HG02588 (cell line): ENCODE measurements at regions not wholly inside any gene's neighbourhood (a gene's known extent, or its start where the extent isn't known, plus 50 kb on each side); places are given as distances from the start of the nearest gene placed in this dataset.

Experiments used
- ATAC-seq: cut with Tn5 transposase; IDR thresholded peaks from one replicate; pipeline ENCODE4 v1.9.1; 2021; ENCODE audit warnings: mild to moderate bottlenecking, moderate library complexity; ENCODE audit not compliant: unreplicated experiment

DNA sequence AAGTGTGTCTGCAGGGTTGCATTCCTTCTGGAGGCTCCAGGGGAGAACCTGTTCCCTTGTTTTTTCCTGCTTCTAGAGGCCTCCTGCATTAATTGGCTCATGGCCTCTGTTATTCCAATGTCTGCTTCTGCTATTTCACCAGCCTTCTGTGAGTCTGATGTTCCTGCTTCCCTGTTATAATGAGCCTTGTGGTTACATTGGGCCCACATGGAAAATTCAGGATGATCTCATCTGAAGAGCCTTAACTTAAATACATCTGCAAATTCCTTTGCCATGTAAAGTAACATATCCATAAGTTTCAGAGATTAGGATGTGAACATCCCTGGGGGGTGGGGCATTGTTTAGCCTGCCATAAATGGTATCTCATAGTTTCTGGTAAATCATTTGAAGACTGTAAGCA is 181.1 kb downstream of the RWDD3 start:
- ATAC-seq: no peak

GRCh38 chr1:95426772-95427171 is 192.8 kb downstream of the RWDD3 start:
- no peak for ATAC-seq

GRCh38 chr1:95427525-95427924 is 193.5 kb downstream of the RWDD3 start:
- ATAC-seq: no peak

- ATAC-seq: no peak
These were observed 197.2 kb downstream of the RWDD3 start for GRCh38 chr1:95431235-95431634.

- ATAC-seq: no peak
These were observed 201.6 kb downstream of the RWDD3 start for GRCh38 chr1:95435611-95436010.

- ATAC-seq: no peak
These were observed 203.0 kb downstream of the RWDD3 start for GRCh38 chr1:95437011-95437410.

GRCh38 chr1:95437781-95438180 is 203.8 kb downstream of the RWDD3 start:
- no peak for ATAC-seq

- ATAC-seq: no peak
These were observed 204.4 kb downstream of the RWDD3 start for GRCh38 chr1:95438218-95438948.

GRCh38 chr1:95440511-95440910 is 206.5 kb downstream of the RWDD3 start:
- ATAC-seq: no peak

DNA sequence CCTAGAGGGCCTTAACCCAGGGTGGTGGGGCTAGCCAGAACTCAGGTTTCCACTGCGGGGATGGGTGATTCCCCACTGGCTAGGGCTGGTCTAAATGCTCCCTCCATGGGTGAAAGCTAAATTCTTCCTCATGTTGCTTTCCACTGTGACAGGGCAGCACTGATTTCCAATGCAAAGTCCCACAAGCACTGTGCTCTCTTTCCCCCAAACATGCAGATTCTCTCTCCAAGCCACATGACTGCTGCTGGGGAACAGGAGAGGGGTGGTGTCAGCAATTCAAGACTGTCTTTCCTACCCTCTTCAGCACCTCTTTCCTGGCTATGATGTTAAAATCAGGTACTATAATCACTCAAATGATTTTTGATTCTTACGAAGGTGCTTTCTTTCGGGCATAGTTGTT is 215.5 kb downstream of the RWDD3 start:
- ATAC-seq: no peak

DNA sequence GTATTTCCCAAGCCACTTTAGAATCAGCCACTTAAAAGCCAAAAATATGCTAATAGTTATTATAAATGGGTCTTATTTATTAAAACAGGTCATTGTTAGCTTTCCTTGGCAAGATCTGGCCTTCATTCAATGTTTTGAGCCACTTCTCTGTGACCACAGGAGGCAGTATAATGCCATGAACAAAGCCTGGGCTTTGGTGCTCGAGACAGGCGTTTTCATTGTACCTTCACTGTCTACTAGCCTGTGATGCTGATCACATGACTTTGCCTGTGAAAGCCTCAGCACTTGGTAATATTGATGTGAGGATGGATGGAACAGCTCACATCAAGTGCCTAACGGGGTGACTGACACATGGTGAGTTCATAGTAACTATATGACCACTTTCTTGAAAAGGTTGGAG is 217.0 kb downstream of the RWDD3 start:
- ATAC-seq: no peak

DNA sequence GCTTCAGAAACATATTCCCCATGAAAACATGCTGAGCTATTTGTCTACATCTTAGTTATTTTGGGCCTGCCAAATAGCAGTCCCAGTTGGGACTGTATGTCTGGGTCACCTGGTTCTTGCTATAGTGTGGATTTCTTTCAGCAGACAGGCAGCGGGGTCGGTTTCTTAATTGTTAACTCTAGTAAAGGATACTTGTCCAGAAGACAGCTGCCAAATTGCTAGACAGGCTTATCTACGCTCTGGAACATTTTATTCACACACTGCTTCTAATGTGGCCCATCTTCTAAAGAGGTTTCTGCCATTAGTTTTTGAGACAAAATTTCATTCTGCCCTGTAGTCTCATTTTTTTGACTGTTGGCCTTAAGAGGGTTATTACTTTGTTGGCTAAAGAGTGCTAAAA is 217.9 kb downstream of the RWDD3 start:
- ATAC-seq: no peak

DNA sequence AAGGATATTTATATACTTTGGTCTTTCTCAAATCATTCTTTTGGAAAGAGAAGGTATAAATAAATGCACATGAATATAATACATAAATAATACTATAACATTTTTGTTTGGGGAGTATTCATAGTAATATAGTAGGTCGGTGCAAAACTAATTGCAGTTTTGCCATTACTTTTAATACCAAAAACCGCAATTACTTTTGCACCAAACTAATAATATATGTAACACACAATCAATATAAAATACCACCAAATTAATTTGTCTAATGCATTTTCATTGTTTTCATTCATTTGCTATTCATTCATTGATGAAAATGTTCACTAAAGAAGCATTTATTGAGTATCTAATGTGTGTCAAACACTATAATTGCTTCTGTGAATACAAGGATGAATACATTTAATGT is 219.0 kb downstream of the RWDD3 start:
- no peak for ATAC-seq

- ATAC-seq: no peak
These were observed 233.0 kb downstream of the RWDD3 start for GRCh38 chr1:95467036-95467435.

GRCh38 chr1:95475686-95476457 is 241.9 kb downstream of the RWDD3 start:
- ATAC-seq: no peak

DNA sequence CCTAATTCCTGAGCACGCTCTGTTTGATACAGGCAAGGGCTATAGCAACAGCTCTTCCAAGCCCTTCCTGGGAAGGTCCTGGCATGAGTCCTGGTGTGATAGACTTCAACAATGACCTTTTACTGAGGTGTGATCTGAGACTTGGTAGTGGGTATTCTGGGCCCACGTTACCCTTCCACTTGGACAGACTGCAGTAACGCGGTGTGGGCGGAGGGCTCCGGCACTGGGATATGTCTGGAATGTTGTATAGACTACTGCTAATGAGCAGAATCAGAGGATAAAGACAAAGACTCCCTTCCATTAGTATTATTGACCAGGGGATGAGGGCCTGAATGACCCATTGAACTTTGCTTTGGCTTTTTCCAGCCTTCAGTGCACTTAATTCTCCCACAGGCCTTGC is 262.3 kb downstream of the RWDD3 start:
- no peak for ATAC-seq

DNA sequence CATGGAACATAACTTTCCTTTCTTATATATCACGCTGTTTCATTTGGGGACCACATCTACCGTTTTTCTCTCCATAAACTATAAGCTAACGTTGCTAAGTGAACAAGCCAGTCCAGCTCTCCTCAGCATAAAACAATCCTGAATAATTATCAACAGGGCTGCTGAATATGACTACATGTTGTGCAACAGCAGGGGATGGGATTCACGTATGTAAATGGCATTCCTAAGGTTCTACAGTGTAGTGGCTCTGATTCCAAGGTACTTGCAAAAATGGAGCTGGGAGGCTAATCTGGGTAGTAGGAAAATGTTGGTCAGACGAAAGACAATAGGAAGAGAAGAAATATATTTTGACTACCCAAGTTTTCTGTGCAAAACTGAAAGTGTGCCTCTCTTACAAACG is 262.8 kb downstream of the RWDD3 start:
- no peak for ATAC-seq

- ATAC-seq: no peak
These were observed 263.6 kb downstream of the RWDD3 start for GRCh38 chr1:95497566-95497965.

GRCh38 chr1:95503278-95504030 is 269.4 kb downstream of the RWDD3 start:
- ATAC-seq: no peak

DNA sequence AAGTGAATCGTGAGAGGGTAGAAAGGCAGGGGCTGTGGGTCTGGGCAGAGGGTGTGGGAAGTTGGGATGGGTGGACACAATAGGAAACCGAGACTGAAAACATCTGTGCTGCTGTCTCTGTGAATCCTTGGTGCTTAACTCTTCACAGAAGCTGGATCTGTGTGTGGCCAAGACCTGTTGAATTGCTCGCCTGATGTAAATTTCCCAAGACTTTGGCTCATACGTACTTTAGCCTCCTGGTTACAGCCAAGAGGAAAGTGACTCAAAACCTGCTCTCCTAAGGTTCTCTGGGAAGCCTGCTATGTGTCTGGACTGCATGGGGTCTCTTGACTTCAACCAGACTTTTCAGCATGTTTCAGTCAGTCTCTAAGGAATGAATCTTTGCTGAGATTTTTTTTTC is 270.3 kb downstream of the RWDD3 start:
- ATAC-seq: no peak

DNA sequence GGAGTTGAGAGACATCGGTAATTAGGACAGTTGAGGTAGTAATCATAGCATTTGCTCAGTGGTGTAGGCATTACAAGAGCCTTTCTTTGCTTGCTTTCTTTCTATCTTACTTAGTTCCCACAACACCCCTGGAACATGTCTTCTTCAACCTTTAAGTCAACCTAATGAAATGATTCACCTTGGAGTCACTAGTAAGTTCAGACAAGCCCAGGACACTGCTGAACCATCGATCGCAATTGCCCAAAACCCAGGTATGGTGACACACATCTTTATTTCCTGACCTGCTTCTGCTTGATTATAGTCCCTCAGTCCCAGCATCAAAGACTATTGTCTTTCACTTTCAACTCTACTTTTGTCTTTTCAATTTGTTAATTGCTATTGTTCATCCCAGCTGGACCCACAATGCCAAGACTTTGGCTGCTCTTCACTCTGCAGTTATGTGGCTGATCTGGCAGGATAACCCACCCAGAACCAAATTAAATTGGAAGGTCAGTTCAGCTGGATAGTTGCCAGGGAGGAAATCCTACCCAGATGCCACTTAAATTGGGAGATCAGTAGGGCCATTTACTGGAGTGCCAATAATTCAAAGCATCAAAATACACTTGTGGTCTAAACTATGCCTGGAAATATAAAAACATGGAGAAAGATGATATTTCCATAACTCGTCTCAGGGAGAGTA is 272.9 kb downstream of the RWDD3 start:
- ATAC-seq: no peak
